Kidney epithelial cell (primary cell): ENCODE measurements at regions not wholly inside any gene's neighbourhood (a gene's known extent, or its start where the extent isn't known, plus 50 kb on each side); places are given as distances from the start of the nearest gene placed in this dataset.

ENCODE experiments used
- DNase-seq: peaks from one replicate; pipeline ENCODE4 v3.0.0-alpha.2; 2010; ENCODE audit warnings: low read depth
- H3K27me3 ChIP-seq: 2 replicates; pipeline ENCODE4 v1.6.0; 2011; ENCODE audit warnings: low read length; ENCODE audit not compliant: control insufficient read depth, insufficient read depth
- H3K36me3 ChIP-seq: 2 replicates; pipeline ENCODE4 v1.5.1; 2011; ENCODE audit warnings: low read length; ENCODE audit not compliant: control insufficient read depth, insufficient read depth
- H3K4me3 ChIP-seq: 2 replicates; pipeline ENCODE4 v1.5.1; 2011; ENCODE audit warnings: low read depth, mild to moderate bottlenecking, control low read depth, low read length
- TF ChIP-seq, protein P1 (sequence below): IDR thresholded peaks from 2 replicates; pipeline ENCODE4 v1.5.1; 2011; ENCODE audit warnings: mild to moderate bottlenecking, moderate library complexity, low read length, control low read depth, inconsistent platforms; ENCODE audit not compliant: insufficient read depth, poor library complexity, severe bottlenecking

DNA sequence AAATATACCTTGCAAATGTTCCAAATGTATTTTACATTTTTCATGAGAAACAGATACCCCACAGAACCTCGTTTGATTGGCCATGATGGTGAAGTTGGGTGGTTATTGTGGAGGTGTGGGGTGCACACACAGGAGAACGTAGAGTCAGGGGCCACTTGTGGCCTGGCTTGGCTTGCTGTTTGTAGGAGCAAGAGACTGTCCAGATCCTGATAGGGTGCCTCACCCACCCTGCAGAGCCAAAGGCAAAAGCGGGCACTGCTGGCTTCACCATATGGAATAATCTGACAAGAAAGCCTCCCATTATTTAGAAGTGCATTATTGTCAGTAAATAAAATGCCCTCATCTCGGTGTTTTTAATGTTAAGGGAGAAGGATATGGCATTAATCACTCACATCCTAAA is 330.2 kb downstream of the TEX29 start:
- Histone ChIP-seq H3K36me3 (no peaks in the 10 kb centered on the region), H3K4me3 (no peak overlapping the region), H3K27me3 (no peaks in the 10 kb centered on the region)
- no peak for DNase-seq
- TF ChIP-seq, protein P1, sequence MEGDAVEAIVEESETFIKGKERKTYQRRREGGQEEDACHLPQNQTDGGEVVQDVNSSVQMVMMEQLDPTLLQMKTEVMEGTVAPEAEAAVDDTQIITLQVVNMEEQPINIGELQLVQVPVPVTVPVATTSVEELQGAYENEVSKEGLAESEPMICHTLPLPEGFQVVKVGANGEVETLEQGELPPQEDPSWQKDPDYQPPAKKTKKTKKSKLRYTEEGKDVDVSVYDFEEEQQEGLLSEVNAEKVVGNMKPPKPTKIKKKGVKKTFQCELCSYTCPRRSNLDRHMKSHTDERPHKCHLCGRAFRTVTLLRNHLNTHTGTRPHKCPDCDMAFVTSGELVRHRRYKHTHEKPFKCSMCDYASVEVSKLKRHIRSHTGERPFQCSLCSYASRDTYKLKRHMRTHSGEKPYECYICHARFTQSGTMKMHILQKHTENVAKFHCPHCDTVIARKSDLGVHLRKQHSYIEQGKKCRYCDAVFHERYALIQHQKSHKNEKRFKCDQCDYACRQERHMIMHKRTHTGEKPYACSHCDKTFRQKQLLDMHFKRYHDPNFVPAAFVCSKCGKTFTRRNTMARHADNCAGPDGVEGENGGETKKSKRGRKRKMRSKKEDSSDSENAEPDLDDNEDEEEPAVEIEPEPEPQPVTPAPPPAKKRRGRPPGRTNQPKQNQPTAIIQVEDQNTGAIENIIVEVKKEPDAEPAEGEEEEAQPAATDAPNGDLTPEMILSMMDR = no peak

DNA sequence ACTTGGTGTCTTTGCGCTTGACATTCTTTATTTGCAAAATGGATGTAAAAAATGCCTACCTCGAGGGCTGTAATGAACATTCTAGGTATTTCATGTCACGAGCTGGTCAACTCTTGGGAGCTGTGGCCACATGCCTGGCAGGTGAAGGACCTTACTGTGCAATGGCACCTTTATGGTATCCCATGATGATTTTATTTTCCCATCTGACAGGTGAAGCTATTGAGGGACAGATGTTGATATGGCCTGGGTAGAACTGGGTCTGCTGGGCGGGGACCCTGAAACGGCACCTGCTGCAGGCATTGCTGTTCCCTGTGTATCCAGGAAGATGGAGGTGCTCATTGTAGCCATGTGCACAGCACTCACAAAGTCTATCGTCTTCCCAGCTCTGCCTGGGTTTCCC is 332.2 kb downstream of the TEX29 start:
- Histone ChIP-seq H3K4me3 (no peak overlapping the region), H3K36me3 (no peaks in the 10 kb centered on the region), H3K27me3 (no peaks in the 10 kb centered on the region)
- DNase-seq = no peak
- TF ChIP-seq, protein P1 = no peak

DNA sequence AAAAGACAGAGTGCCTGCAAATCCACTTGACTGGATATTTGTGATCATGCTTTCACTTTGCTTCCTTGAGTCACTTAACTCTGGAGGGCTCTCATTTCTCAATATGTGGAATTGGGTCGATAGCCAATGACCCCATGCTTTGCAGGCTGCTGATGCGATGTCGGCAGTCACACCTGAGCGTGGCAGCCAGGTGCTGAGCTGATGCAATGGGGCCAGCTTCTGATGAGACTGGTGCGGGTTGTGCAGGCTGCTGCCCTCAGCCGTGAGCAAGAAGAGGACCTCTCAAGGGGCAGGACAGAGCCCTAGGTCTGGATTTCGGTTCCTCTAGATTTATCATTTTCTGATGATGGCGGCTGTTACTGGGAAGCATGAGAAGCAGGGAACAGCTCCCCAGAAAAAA is 334.1 kb downstream of the TEX29 start:
- DNase-seq = no peak
- Histone ChIP-seq H3K36me3 (no peaks in the 10 kb centered on the region), H3K4me3 (no peak overlapping the region), H3K27me3 (no peaks in the 10 kb centered on the region)
- TF ChIP-seq, protein P1 = no peak

DNA sequence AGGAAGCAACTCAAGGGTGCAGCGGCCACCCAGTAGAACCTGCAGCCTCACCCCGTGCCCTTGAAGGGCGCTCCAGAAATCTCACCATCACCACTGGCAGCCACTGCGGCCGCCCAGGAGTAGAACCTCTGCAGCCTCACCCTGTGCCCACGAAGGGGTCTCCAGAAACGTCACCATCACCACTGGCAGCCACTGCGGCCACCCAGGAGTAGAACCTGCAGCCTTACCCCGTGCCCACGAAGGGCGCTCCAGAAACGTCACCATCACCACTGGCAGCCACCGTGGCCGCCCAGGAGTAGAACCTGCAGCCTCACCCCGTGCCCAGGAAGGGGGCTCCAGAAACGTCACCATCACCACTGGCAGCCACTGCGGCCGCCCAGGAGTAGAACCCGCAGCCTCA is 336.0 kb downstream of the TEX29 start:
- TF ChIP-seq, protein P1 = no peak
- Histone ChIP-seq H3K27me3 (no peaks in the 10 kb centered on the region), H3K4me3 (no peak overlapping the region), H3K36me3 (no peaks in the 10 kb centered on the region)
- no peak for DNase-seq

DNA sequence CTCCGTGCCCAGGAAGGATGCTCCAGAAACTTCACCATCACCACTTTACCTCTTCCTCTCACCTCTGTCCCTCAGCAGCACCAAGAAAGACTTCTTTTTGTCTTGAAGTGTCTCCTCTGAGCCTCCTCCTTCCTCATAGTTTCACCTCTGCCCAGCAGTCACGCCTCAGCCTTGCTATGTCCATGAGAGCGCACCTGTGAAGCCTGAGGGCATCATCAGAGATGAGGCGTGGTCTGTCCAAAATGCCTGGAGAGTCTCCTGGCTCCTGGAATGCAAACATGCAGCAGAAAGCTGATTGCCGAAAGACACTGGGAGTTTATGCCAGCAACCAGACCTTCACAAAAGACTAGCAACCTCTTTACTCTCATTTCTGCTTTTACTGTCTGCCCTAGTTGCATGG is 336.6 kb downstream of the TEX29 start:
- DNase-seq = no peak
- TF ChIP-seq, protein P1 = no peak
- Histone ChIP-seq H3K36me3 (no peaks in the 10 kb centered on the region), H3K4me3 (no peak overlapping the region), H3K27me3 (no peaks in the 10 kb centered on the region)
